ENCODE measurements at regions not wholly inside any gene's neighbourhood (a gene's known extent, or its start where the extent isn't known, plus 50 kb on each side); places are given as distances from the start of the nearest gene placed in this dataset.
A peak's percentile ranks its signal among the peaks of the same experiment; 100 is the strongest.

- H3K4me3 ChIP-seq = no peak overlapping the region
- no peak overlapping the region for H3K27ac ChIP-seq
- H3K36me3 ChIP-seq = no peaks in the 10 kb centered on the region
- no peak for DNase-seq (ENCODE audit: low read depth in 1 of 2, low spot score in 1 of 2)
- no peaks in the 10 kb centered on the region for H3K9me3 ChIP-seq (ENCODE audit: low read depth)
- H3K27me3 ChIP-seq = no peaks in the 10 kb centered on the region
- TF ChIP-seq CTCF (IDR thresholded peaks at IDR 0.05; ENCODE audit: low read depth, low read length) = no peak
- H3K4me1 ChIP-seq (ENCODE audit: low read depth) = no peaks in the 10 kb centered on the region
Observed at GRCh38 chr1:106447466-106447865, 609.0 kb upstream of the PRMT6 start.

GRCh38 chr1:106456832-106457231, 599.6 kb upstream of the PRMT6 start:
- Histone ChIP-seq H3K27me3 (no peaks in the 10 kb centered on the region), H3K9me3 (ENCODE audit: low read depth) (no peaks in the 10 kb centered on the region), H3K4me1 (ENCODE audit: low read depth) (no peaks in the 10 kb centered on the region), H3K4me3 (no peak overlapping the region), H3K36me3 (no peaks in the 10 kb centered on the region), H3K27ac (no peak overlapping the region)
- no peak for TF ChIP-seq CTCF (IDR thresholded peaks at IDR 0.05; ENCODE audit: low read depth, low read length)
- DNase-seq (ENCODE audit: low read depth in 1 of 2, low spot score in 1 of 2) = no peak

- DNase-seq (ENCODE audit: low read depth in 1 of 2, low spot score in 1 of 2) = no peak
- Histone ChIP-seq H3K27ac (no peak overlapping the region), H3K4me1 (ENCODE audit: low read depth) (no peaks in the 10 kb centered on the region), H3K9me3 (ENCODE audit: low read depth) (no peaks in the 10 kb centered on the region), H3K27me3 (no peaks in the 10 kb centered on the region), H3K36me3 (no peaks in the 10 kb centered on the region), H3K4me3 (no peak overlapping the region)
- TF ChIP-seq CTCF (IDR thresholded peaks at IDR 0.05; ENCODE audit: low read depth, low read length) = no peak
Observed at GRCh38 chr1:106457368-106457767, 599.1 kb upstream of the PRMT6 start.

- Histone ChIP-seq H3K9me3 (ENCODE audit: low read depth) (no peaks in the 10 kb centered on the region), H3K27me3 (no peaks in the 10 kb centered on the region), H3K27ac (no peak overlapping the region), H3K4me3 (no peak overlapping the region), H3K4me1 (ENCODE audit: low read depth) (no peaks in the 10 kb centered on the region), H3K36me3 (no peaks in the 10 kb centered on the region)
- peak in 1 of 2 donors; percentile 73 for DNase-seq (ENCODE audit: low read depth in 1 of 2, low spot score in 1 of 2)
- no peak for TF ChIP-seq CTCF (IDR thresholded peaks at IDR 0.05; ENCODE audit: low read depth, low read length)
Observed at GRCh38 chr1:106458866-106459265, 597.6 kb upstream of the PRMT6 start.

- no peaks in the 10 kb centered on the region for H3K4me1 ChIP-seq (ENCODE audit: low read depth)
- no peak overlapping the region for H3K27ac ChIP-seq
- no peaks in the 10 kb centered on the region for H3K36me3 ChIP-seq
- TF ChIP-seq CTCF (IDR thresholded peaks at IDR 0.05; ENCODE audit: low read depth, low read length) = no peak
- no peak for DNase-seq (ENCODE audit: low read depth in 1 of 2, low spot score in 1 of 2)
- H3K4me3 ChIP-seq = no peak overlapping the region
- H3K27me3 ChIP-seq = no peaks in the 10 kb centered on the region
- no peaks in the 10 kb centered on the region for H3K9me3 ChIP-seq (ENCODE audit: low read depth)
Observed at GRCh38 chr1:106459418-106459817, 597.1 kb upstream of the PRMT6 start.

- no peak for TF ChIP-seq CTCF (IDR thresholded peaks at IDR 0.05; ENCODE audit: low read depth, low read length)
- no peak overlapping the region for H3K27ac ChIP-seq
- no peaks in the 10 kb centered on the region for H3K27me3 ChIP-seq
Observed at GRCh38 chr1:106465666-106466065, 590.8 kb upstream of the PRMT6 start.

More at GRCh38 chr1:106465666-106466065, 590.8 kb upstream of the PRMT6 start:
- Histone ChIP-seq H3K9me3 (ENCODE audit: low read depth) (no peaks in the 10 kb centered on the region), H3K4me1 (ENCODE audit: low read depth) (no peaks in the 10 kb centered on the region), H3K4me3 (no peak overlapping the region), H3K36me3 (no peaks in the 10 kb centered on the region)
- DNase-seq (ENCODE audit: low read depth in 1 of 2, low spot score in 1 of 2) = no peak

All from cardiac muscle cell (in vitro differentiated cells and primary cell).